Tibial nerve (tissue), 4 donors: ENCODE measurements at regions not wholly inside any gene's neighbourhood (a gene's known extent, or its start where the extent isn't known, plus 50 kb on each side); places are given as distances from the start of the nearest gene placed in this dataset.

ENCODE experiments used
- DNase-seq, 2 donors: peaks; one replicate each; pipeline ENCODE4 v3.0.0-alpha.2; 2019; ENCODE audit warnings: low spot score in 2 of 2
- H3K27ac ChIP-seq, 4 donors: fragments of 200-600 bp; sonication (generic) in 3 of 4; one replicate each; pipeline ENCODE4 v1.5.1; 2017 to 2019; ENCODE audit warnings: mild to moderate bottlenecking in 1 of 4
- H3K27me3 ChIP-seq, 2 donors: fragments of 200-600 bp; sonication (generic) in 1 of 2; one replicate each; pipeline versions ENCODE4 v1.5.1 to v1.6.0; 2017 to 2019
- H3K36me3 ChIP-seq, 3 donors: fragments of 200-600 bp; sonication (generic); one replicate each; pipeline ENCODE4 v1.5.1; 2018 to 2019
- H3K4me1 ChIP-seq, 4 donors: fragments of 200-600 bp; sonication (generic) in 3 of 4; one replicate each; pipeline ENCODE4 v1.5.1; 2017 to 2019
- H3K4me3 ChIP-seq, 4 donors: fragments of 200-600 bp; sonication (generic) in 3 of 4; one replicate each; pipeline ENCODE4 v1.5.1; 2017 to 2019; ENCODE audit warnings: mild to moderate bottlenecking in 1 of 4, moderate library complexity in 1 of 4
- H3K9me3 ChIP-seq, 4 donors: fragments of 200-600 bp; sonication (generic) in 3 of 4; one replicate each; pipeline ENCODE4 v1.5.1; 2017 to 2019
- EP300 ChIP-seq, 2 donors: sonication (generic); formaldehyde crosslinking; IDR thresholded peaks; one replicate each; pipeline ENCODE4 v1.6.1; 2017; ENCODE audit warnings: antibody characterized with exemption in 2 of 2, mild to moderate bottlenecking in 1 of 2
- POLR2A ChIP-seq, 2 donors: fragments of 450-650 bp; IDR thresholded peaks; one replicate each; pipeline ENCODE4 v1.6.1; 2017; ENCODE audit warnings: antibody characterized with exemption in 2 of 2, mild to moderate bottlenecking in 2 of 2, moderate library complexity in 2 of 2
- WGBS, 2 donors: methylation state at CpG; one replicate each; pipeline ENCODE4 v1.1.5; 2018; 5-methylcytosine and 5-hydroxymethylcytosine counted together
- TF ChIP-seq, protein P1 (sequence below), 5 experiments: fragments of 200-600 bp in 3 of 5; fragments of 450-650 bp in 2 of 5; sonication (generic) in 3 of 5; IDR thresholded peaks; one replicate each; pipeline ENCODE4 v1.5.1; 2016 to 2019; ENCODE audit warnings: antibody characterized with exemption in 5 of 5, mild to moderate bottlenecking in 3 of 5, moderate library complexity in 2 of 5

DNA sequence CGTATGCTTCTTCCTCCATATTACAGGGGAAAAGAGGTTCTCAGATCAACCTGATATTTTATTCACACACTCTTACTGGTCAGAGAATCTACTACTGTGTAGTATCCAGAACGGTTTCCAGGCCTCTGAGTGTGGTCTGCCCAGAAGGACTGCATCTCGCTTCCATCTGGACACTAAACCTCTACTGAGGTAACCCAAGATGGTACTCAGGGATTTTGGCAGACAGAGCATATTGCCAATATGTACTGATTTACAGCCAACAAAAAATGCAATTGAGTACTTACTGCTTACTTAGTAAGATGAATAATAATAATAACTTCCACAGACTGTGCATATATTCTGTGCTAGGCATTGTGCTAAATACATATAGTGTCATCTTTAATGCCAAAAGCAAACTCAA is 55.8 kb downstream of the CYRIA start:
- H3K36me3 ChIP-seq, result no peaks in the 10 kb centered on the region
- H3K4me1 ChIP-seq, result peaks cover 0 to 33% (median 8%) of the 10 kb centered on the region in 4 donors
- TF ChIP-seq EP300 (IDR thresholded peaks at IDR 0.05) (no peak), POLR2A (IDR thresholded peaks at IDR 0.05) (no peak)
- TF ChIP-seq, protein P1, sequence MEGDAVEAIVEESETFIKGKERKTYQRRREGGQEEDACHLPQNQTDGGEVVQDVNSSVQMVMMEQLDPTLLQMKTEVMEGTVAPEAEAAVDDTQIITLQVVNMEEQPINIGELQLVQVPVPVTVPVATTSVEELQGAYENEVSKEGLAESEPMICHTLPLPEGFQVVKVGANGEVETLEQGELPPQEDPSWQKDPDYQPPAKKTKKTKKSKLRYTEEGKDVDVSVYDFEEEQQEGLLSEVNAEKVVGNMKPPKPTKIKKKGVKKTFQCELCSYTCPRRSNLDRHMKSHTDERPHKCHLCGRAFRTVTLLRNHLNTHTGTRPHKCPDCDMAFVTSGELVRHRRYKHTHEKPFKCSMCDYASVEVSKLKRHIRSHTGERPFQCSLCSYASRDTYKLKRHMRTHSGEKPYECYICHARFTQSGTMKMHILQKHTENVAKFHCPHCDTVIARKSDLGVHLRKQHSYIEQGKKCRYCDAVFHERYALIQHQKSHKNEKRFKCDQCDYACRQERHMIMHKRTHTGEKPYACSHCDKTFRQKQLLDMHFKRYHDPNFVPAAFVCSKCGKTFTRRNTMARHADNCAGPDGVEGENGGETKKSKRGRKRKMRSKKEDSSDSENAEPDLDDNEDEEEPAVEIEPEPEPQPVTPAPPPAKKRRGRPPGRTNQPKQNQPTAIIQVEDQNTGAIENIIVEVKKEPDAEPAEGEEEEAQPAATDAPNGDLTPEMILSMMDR (IDR thresholded peaks at IDR 0.05), result no peak
- DNase-seq, result no peak
- H3K4me3 ChIP-seq, result no peak overlapping the region
- H3K27me3 ChIP-seq, result no peaks in the 10 kb centered on the region
- no peak overlapping the region for H3K27ac ChIP-seq
- H3K9me3 ChIP-seq, result no peaks in the 10 kb centered on the region
- WGBS, 2 donors, result 82 to 84% methylated on average over 3 of the region's 3 CpGs

DNA sequence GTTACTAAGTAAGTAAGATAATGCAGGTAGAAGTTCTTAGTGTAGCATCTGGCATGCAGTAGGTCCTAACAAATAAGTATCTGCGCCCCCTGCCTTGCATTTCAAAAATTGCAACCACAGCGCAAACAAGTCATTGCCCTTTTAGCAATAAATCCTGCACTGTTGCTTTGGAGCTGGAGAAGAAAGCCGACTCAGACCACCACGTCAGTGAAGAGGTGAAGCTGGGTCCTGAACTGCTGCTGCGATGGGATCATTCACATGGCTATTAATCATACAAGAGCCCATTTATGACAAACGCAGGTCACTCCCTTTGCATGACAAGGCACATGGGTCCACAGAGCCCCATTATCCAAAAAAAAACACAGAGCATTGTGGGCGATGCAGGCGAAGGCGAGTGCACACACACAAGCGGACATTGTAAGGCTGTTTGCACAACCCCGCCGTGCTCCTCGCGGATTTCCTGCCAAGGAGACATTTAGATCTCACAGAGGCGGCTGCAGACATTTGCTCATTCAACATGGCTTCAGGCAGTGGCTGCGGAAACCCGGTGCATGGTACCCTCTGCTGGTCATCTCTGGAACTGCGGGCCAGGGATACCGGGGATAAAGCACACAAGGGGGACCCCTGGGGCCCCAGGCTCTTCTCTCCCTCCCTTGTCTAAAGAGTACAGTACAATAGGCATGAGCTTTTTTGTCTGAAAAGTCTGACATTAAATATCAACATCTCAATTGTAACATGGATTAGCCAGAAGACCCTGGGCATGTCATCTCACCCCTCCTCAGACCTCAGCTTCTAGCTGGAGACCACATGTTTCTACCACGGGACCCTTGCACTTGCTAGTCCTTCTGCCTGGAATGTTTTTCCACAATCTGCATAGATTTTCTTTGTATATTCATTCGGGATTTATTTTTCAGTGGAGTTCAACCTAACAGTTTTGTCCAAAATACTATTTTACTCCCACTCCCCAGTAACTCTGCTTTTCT is 56.7 kb downstream of the CYRIA start:
- H3K27me3 ChIP-seq, result no peaks in the 10 kb centered on the region
- peaks cover 0 to 26% (median 7%) of the 10 kb centered on the region in 4 donors for H3K4me1 ChIP-seq
- peak; percentile 74 to 89 for DNase-seq
- TF ChIP-seq, protein P1 (IDR thresholded peaks at IDR 0.05), result peak; percentile 87 to 98 (median 93)
- TF ChIP-seq POLR2A (IDR thresholded peaks at IDR 0.05), result no peak
- peak in 1 of 2 donors; percentile 88 for TF ChIP-seq EP300 (IDR thresholded peaks at IDR 0.05)
- 4 to 6% methylated on average over 16 to 20 of the region's 21 CpGs for WGBS, 2 donors
- H3K36me3 ChIP-seq, result no peaks in the 10 kb centered on the region
- peak overlapping the region in 2 of 4 donors; percentile 35 to 36 for H3K27ac ChIP-seq
- H3K9me3 ChIP-seq, result no peaks in the 10 kb centered on the region
- H3K4me3 ChIP-seq, result peak overlapping the region in 2 of 4 donors; percentile 23 to 43

DNA sequence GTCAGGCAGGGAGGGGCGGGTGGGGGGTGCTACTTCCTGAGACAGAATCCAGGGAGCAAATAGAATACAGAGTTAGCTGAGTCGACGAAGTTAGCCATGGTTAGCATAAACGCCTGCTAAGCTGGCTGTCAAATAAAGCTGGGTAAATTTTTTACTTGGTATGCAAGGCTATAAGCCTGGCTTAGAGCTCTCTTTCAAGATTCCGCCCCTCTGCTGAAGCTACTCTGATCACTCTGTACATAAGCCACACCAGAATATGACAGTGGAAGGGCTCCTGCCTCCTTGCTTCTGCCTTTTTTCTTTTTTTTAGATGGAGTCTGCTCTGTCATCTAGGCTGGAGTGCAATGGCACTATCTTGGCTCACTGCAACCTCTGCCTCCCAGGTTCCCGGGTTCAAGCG is 58.3 kb downstream of the CYRIA start:
- TF ChIP-seq, protein P1 (IDR thresholded peaks at IDR 0.05), result no peak
- no peak for TF ChIP-seq EP300 (IDR thresholded peaks at IDR 0.05)
- no peak for TF ChIP-seq POLR2A (IDR thresholded peaks at IDR 0.05)
- Histone ChIP-seq H3K4me1 (peaks cover 0 to 21% (median 6%) of the 10 kb centered on the region in 4 donors), H3K9me3 (no peaks in the 10 kb centered on the region), H3K27ac (no peak overlapping the region), H3K27me3 (no peaks in the 10 kb centered on the region), H3K36me3 (no peaks in the 10 kb centered on the region), H3K4me3 (no peak overlapping the region)
- no peak for DNase-seq
- 87 to 88% methylated on average over 7 of the region's 7 CpGs for WGBS, 2 donors

DNA sequence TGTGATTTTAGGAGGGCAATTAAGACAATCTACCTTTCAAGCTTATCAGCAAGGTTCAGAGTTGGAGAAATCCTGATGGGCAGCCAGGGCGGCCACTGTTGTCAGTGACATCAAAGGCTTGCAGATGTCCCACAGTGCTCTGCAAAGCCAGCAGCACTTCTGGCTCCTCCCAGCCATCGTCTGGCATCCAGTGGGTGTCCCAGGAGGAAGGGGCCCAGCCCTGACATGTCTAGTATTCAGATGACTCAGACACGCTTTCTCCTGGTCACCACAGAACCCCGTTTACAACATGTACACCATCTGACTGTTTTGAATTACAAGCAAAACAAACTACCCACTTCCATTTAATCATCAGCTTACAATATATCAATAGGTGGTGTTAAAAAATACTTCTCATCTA is 61.4 kb downstream of the CYRIA start:
- Histone ChIP-seq H3K4me1 (peaks cover 0 to 15% (median 2%) of the 10 kb centered on the region in 4 donors), H3K36me3 (no peaks in the 10 kb centered on the region), H3K27ac (no peak overlapping the region), H3K9me3 (no peaks in the 10 kb centered on the region), H3K4me3 (no peak overlapping the region), H3K27me3 (no peaks in the 10 kb centered on the region)
- WGBS, 2 donors, result 80 to 85% methylated on average over 4 of the region's 4 CpGs
- no peak for TF ChIP-seq EP300 (IDR thresholded peaks at IDR 0.05)
- no peak for TF ChIP-seq POLR2A (IDR thresholded peaks at IDR 0.05)
- TF ChIP-seq, protein P1 (IDR thresholded peaks at IDR 0.05), result no peak
- DNase-seq, result no peak

DNA sequence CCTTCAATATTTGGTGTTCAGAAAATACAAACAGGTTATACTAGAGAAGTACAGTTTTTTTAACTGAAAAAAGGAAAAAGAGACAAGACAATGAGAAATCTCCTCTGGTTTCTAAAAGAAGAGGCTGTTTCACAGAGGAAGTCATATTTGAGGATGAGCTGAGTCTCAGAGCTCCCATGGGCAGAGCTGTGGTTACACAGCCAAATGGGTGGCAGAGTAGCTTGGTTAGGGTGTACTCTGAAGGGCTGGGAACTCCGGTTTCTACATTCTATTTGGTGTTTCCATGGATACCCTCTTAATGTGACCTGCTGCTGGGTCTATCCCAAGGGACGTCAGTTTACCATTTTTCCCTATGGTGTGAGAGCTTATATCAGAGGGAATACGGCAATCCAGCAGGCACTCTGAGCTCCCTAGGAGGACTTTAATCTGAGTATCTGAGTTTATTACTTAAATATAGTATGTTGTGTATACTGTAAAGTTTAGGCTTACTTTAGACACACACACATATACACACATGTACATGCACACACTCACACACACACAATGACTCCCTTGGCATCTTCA is 74.2 kb downstream of the CYRIA start:
- H3K36me3 ChIP-seq, result no peaks in the 10 kb centered on the region
- no peak overlapping the region for H3K4me3 ChIP-seq
- no peaks in the 10 kb centered on the region for H3K9me3 ChIP-seq
- DNase-seq, result no peak
- H3K4me1 ChIP-seq, result no peaks in the 10 kb centered on the region
- H3K27me3 ChIP-seq, result no peaks in the 10 kb centered on the region
- no peak overlapping the region for H3K27ac ChIP-seq
- TF ChIP-seq EP300 (IDR thresholded peaks at IDR 0.05), result no peak
- TF ChIP-seq POLR2A (IDR thresholded peaks at IDR 0.05), result no peak
- TF ChIP-seq, protein P1 (IDR thresholded peaks at IDR 0.05), result no peak
- WGBS, 2 donors, result 77 to 86% methylated on average over 3 of the region's 3 CpGs
